HG03342 (cell line): ENCODE measurements at regions not wholly inside any gene's neighbourhood (a gene's known extent, or its start where the extent isn't known, plus 50 kb on each side); places are given as distances from the start of the nearest gene placed in this dataset.
"Not testable (repeated sequence)": the region's sequence is repeated elsewhere in the genome, so short reads cannot be mapped to it uniquely, and the experiment has no call there.

Source experiments
- ATAC-seq: cut with Tn5 transposase; IDR thresholded peaks from one replicate; pipeline ENCODE4 v1.9.1; 2021; ENCODE audit warnings: mild to moderate bottlenecking, moderate library complexity; ENCODE audit not compliant: unreplicated experiment

GRCh38 chr7:108627476-108628051 lies 57.9 kb downstream of the DNAJB9 start:
- ATAC-seq, result no peak

GRCh38 chr7:108628678-108629077 lies 59.0 kb downstream of the DNAJB9 start:
- no peak for ATAC-seq

- no peak for ATAC-seq
These were observed 60.2 kb downstream of the DNAJB9 start for GRCh38 chr7:108629651-108630400.

- no peak for ATAC-seq
These were observed 64.4 kb downstream of the DNAJB9 start for GRCh38 chr7:108634036-108634435.

GRCh38 chr7:108634535-108634934 lies 64.9 kb downstream of the DNAJB9 start:
- no peak for ATAC-seq

GRCh38 chr7:108637049-108637621 lies 67.5 kb downstream of the DNAJB9 start:
- ATAC-seq, result no peak

GRCh38 chr7:108642126-108642525 lies 72.5 kb downstream of the DNAJB9 start:
- ATAC-seq, result no peak

- no peak for ATAC-seq
These were observed 73.5 kb downstream of the DNAJB9 start for GRCh38 chr7:108643136-108643535.

- ATAC-seq, result no peak
These were observed 79.3 kb downstream of the DNAJB9 start for GRCh38 chr7:108648989-108649388.

- ATAC-seq, result no peak
These were observed 80.8 kb downstream of the DNAJB9 start for GRCh38 chr7:108650467-108650866.

GRCh38 chr7:108652886-108653285 lies 83.2 kb downstream of the DNAJB9 start:
- ATAC-seq, result no peak

- ATAC-seq, result no peak
These were observed 83.9 kb downstream of the DNAJB9 start for GRCh38 chr7:108653526-108653925.

GRCh38 chr7:108657140-108657726 lies 87.6 kb downstream of the DNAJB9 start:
- not testable (repeated sequence) for ATAC-seq

- no peak for ATAC-seq
These were observed 89.6 kb downstream of the DNAJB9 start for GRCh38 chr7:108659261-108659660.

GRCh38 chr7:108659867-108660266 lies 90.2 kb downstream of the DNAJB9 start:
- no peak for ATAC-seq

- ATAC-seq, result no peak
These were observed 90.8 kb downstream of the DNAJB9 start for GRCh38 chr7:108660465-108660864.

- ATAC-seq, result no peak
These were observed 93.2 kb downstream of the DNAJB9 start for GRCh38 chr7:108662783-108663362.

- ATAC-seq, result no peak
These were observed 94.0 kb downstream of the DNAJB9 start for GRCh38 chr7:108663701-108664100.

GRCh38 chr7:108667216-108667615 lies 97.5 kb downstream of the DNAJB9 start:
- ATAC-seq, result no peak

- no peak for ATAC-seq
These were observed 100.3 kb downstream of the DNAJB9 start for GRCh38 chr7:108669958-108670357.

GRCh38 chr7:108673699-108674098 lies 104.0 kb downstream of the DNAJB9 start:
- ATAC-seq, result not testable (repeated sequence)

- no peak for ATAC-seq
These were observed 115.0 kb downstream of the DNAJB9 start for GRCh38 chr7:108684629-108685028.
